B cell (primary cell): ENCODE measurements at regions not wholly inside any gene's neighbourhood (a gene's known extent, or its start where the extent isn't known, plus 50 kb on each side); places are given as distances from the start of the nearest gene placed in this dataset.

ENCODE experiments used
- ATAC-seq: fragments of 200-7000 bp; cut with Tn5 transposase; one replicate; pipeline ENCODE4 v1.10.0; 2021; ENCODE audit warnings: low read depth, mild to moderate bottlenecking, moderate number of reproducible peaks, moderate library complexity
- CTCF ChIA-PET: fragments of 350-600 bp; sonication (Branson Sonifier 250); formaldehyde crosslinking; loops from one replicate; lab custom pipeline; 2021; ENCODE audit warnings: antibody characterized with exemption, inconsistent platforms; lab: Charles Lee
- POLR2A ChIA-PET: fragments of 350-600 bp; sonication (Branson Sonifier 250); formaldehyde crosslinking; loops from one replicate; lab custom pipeline; 2021; ENCODE audit warnings: antibody characterized with exemption; lab: Charles Lee
- DNase-seq: peaks from one replicate; pipeline ENCODE4 v3.0.0; 2013
- H2AFZ ChIP-seq: 2 replicates; pipeline ENCODE4 v1.6.1; 2012; ENCODE audit warnings: mild to moderate bottlenecking, low read depth, low read length; ENCODE audit not compliant: insufficient read depth, poor library complexity, severe bottlenecking
- H3K27ac ChIP-seq, 2 donors: 1 replicate in 1 of 2; 2 replicates in 1 of 2; pipeline ENCODE4 v1.5.1; 2012 to 2013; ENCODE audit warnings: low read length in 2 of 2, mild to moderate bottlenecking in 2 of 2, moderate library complexity in 1 of 2
- H3K27me3 ChIP-seq, 4 experiments: fragments of 200-600 bp in 1 of 4; sonication (generic) in 1 of 4; replicated peaks in 1 of 4; 1 replicate in 2 of 4; 2 replicates in 2 of 4; pipeline versions ENCODE4 v1.6.1 to v1.7.0; 2013 to 2016; ENCODE audit warnings: low read length in 3 of 4, mild to moderate bottlenecking in 2 of 4, mixed read lengths in 1 of 4, moderate library complexity in 1 of 4; ENCODE audit not compliant: insufficient read depth in 4 of 4, control insufficient read depth in 3 of 4; ENCODE audit errors: control extremely low read depth in 1 of 4
- H3K36me3 ChIP-seq, 2 experiments: replicated peaks in 1 of 2; 1 replicate in 1 of 2; 2 replicates in 1 of 2; pipeline versions ENCODE4 v1.6.1 to v1.7.1; 2013; ENCODE audit warnings: low read length in 1 of 2; ENCODE audit not compliant: insufficient read depth in 2 of 2, control insufficient read depth in 1 of 2; ENCODE audit errors: control extremely low read depth in 1 of 2, extremely low read depth in 1 of 2
- H3K4me1 ChIP-seq, 2 donors: fragments of 200-600 bp in 1 of 2; sonication (generic) in 1 of 2; 1 replicate in 1 of 2; 2 replicates in 1 of 2; pipeline versions ENCODE4 v1.5.1 to v1.6.1; 2013 to 2017; ENCODE audit warnings: low read length in 2 of 2; ENCODE audit not compliant: control insufficient read depth in 2 of 2, insufficient read depth in 2 of 2
- H3K4me2 ChIP-seq: replicated peaks from 2 replicates; pipeline ENCODE3; 2012; ENCODE audit warnings: mild to moderate bottlenecking, low read depth, low read length; ENCODE audit not compliant: poor library complexity, severe bottlenecking
- H3K4me3 ChIP-seq, 5 experiments: fragments of 200-600 bp in 1 of 5; sonication (generic) in 1 of 5; 1 replicate in 3 of 5; 2 replicates in 2 of 5; pipeline versions ENCODE4 v1.5.1 to v1.7.0; 2011 to 2016; ENCODE audit warnings: low read length in 4 of 5, mild to moderate bottlenecking in 4 of 5, low read depth in 2 of 5, control low read depth in 1 of 5, moderate library complexity in 1 of 5; ENCODE audit not compliant: insufficient read depth in 1 of 5; ENCODE audit errors: control extremely low read depth in 1 of 5, extremely low read depth in 1 of 5
- H3K79me2 ChIP-seq: fragments of 200-600 bp; sonication (generic); one replicate; pipeline ENCODE4 v1.6.0; 2016; ENCODE audit warnings: low read length; ENCODE audit not compliant: control insufficient read depth, insufficient read depth
- H3K9ac ChIP-seq: fragments of 200-600 bp; sonication (generic); 2 replicates; pipeline ENCODE4 v1.6.1; 2017; ENCODE audit warnings: mild to moderate bottlenecking, low read length, moderate library complexity
- H3K9me3 ChIP-seq, 3 donors: one replicate each; pipeline versions ENCODE4 v1.6.1 to v1.7.1; 2013; ENCODE audit warnings: low read length in 2 of 3; ENCODE audit not compliant: control insufficient read depth in 2 of 3, insufficient read depth in 1 of 3; ENCODE audit errors: control extremely low read depth in 1 of 3
- H4K20me1 ChIP-seq: 2 replicates; pipeline ENCODE4 v1.6.0; 2012; ENCODE audit warnings: mild to moderate bottlenecking, low read length; ENCODE audit not compliant: insufficient read depth, control insufficient read depth, poor library complexity, severe bottlenecking
- H3K27ac Mint-ChIP-seq: one replicate; pipeline ENCODE4 v1.8.0; 2021; ENCODE audit warnings: mixed read lengths
- H3K27me3 Mint-ChIP-seq: one replicate; pipeline ENCODE4 v1.8.0; 2021; ENCODE audit warnings: mixed read lengths
- H3K4me1 Mint-ChIP-seq: one replicate; pipeline ENCODE4 v1.8.0; 2021; ENCODE audit warnings: mixed read lengths
- H3K4me3 Mint-ChIP-seq: one replicate; pipeline ENCODE4 v1.8.0; 2021; ENCODE audit warnings: mixed read lengths
- H3K9me3 Mint-ChIP-seq: one replicate; pipeline ENCODE4 v1.8.0; 2022; ENCODE audit warnings: mixed read lengths; ENCODE audit not compliant: insufficient read depth
- CTCF ChIP-seq: fragments of 200-600 bp; IDR thresholded peaks from one replicate; pipeline ENCODE4 v1.8.0; 2022; ENCODE audit warnings: antibody characterized with exemption, mild to moderate bottlenecking
- EZH2 ChIP-seq: IDR thresholded peaks from 2 replicates; pipeline ENCODE4 v1.6.1; 2012; ENCODE audit warnings: borderline replicate concordance, low read depth, mild to moderate bottlenecking, moderate library complexity, low read length; ENCODE audit not compliant: insufficient read depth, poor library complexity, severe bottlenecking
- WGBS: methylation state at CpG from one replicate; pipeline ENCODE4 v1.1.5; 2013; ENCODE audit warnings: missing lambda C conversion rate; ENCODE audit not compliant: insufficient coverage; 5-methylcytosine and 5-hydroxymethylcytosine counted together
- intact Hi-C: fragments of 100-400 bp; cut with micrococcal nuclease; formaldehyde crosslinking; loops from one replicate; pipeline ENCODE4 v1.10.0; 2022

- H3K9me3 Mint-ChIP-seq, result no peaks in the 10 kb centered on the region
- no peak overlapping the region for H3K27ac Mint-ChIP-seq
- WGBS, result 92% methylated on average over 5 of the region's 7 CpGs
Observed at GRCh38 chr10:117743509-117743908, 201.0 kb downstream of the EMX2 start.

DNA sequence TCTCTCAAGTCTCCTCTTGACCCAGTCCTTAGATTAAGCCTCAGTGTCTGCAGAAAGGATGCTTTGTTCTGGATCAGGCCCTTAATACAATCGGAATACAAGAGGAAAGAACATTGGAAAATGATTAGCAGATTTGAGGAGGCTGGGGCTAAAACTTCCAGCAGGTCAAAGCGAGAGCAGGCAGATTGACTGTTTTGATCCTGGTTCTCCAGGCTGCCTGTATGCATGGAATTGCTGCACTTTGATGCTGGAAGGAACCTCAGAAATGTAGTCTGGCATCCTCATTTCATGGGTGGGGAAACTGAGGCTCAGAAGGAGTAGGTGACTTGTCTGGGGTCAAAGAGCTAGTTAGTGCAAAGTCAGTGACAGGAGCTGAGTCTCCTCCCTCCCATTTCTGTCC lies 202.8 kb downstream of the EMX2 start:
- TF ChIP-seq CTCF (no peak), EZH2 (no peak)
- CTCF ChIA-PET, result no interaction called here

More at GRCh38 chr10:117743509-117743908, 201.0 kb downstream of the EMX2 start:
- Mint-ChIP-seq H3K4me3 (no peak overlapping the region), H3K4me1 (no peaks in the 10 kb centered on the region), H3K27me3 (peaks cover 7% of the 10 kb centered on the region)
- Histone ChIP-seq H3K4me3 (no peak overlapping the region), H3K9ac (no peak overlapping the region), H3K27ac (no peak overlapping the region), H3K9me3 (peaks cover 0 to 6% (median 0%) of the 10 kb centered on the region in 3 donors), H4K20me1 (no peaks in the 10 kb centered on the region), H3K79me2 (no peaks in the 10 kb centered on the region), H3K4me2 (no peak overlapping the region), H3K27me3 (no peaks in the 10 kb centered on the region), H3K36me3 (no peaks in the 10 kb centered on the region), H3K4me1 (no peaks in the 10 kb centered on the region), H2AFZ (no peak overlapping the region)
- ATAC-seq (no peak), DNase-seq (no peak)
- ChIA-PET CTCF (no interaction called here), POLR2A (no interaction called here)
- intact Hi-C loops, result no loop called here
- TF ChIP-seq CTCF (no peak), EZH2 (no peak)

More for the DNA sequence above, 202.8 kb downstream of the EMX2 start:
- ATAC-seq, result no peak
- no peak overlapping the region for H3K4me3 Mint-ChIP-seq
- Histone ChIP-seq H3K4me1 (no peaks in the 10 kb centered on the region), H3K4me2 (no peak overlapping the region), H2AFZ (no peak overlapping the region), H3K9ac (no peak overlapping the region), H3K4me3 (no peak overlapping the region), H3K27ac (no peak overlapping the region), H3K79me2 (no peaks in the 10 kb centered on the region), H4K20me1 (no peaks in the 10 kb centered on the region), H3K36me3 (no peaks in the 10 kb centered on the region), H3K9me3 (peaks cover 0 to 7% (median 0%) of the 10 kb centered on the region in 3 donors), H3K27me3 (no peaks in the 10 kb centered on the region)
- no peaks in the 10 kb centered on the region for H3K9me3 Mint-ChIP-seq
- no peaks in the 10 kb centered on the region for H3K4me1 Mint-ChIP-seq
- no peak overlapping the region for H3K27ac Mint-ChIP-seq
- no peak for DNase-seq
- intact Hi-C loops, result no loop called here
- POLR2A ChIA-PET, result no interaction called here
- H3K27me3 Mint-ChIP-seq, result peaks cover 7% of the 10 kb centered on the region
- WGBS, result 100% methylated on average over 2 of the region's 2 CpGs
